BE2C (cell line): ENCODE measurements at regions not wholly inside any gene's neighbourhood (a gene's known extent, or its start where the extent isn't known, plus 50 kb on each side); places are given as distances from the start of the nearest gene placed in this dataset.

Experiments used
- DNase-seq: peaks from one replicate; pipeline ENCODE4 v3.0.0-alpha.2; 2020
- H3K27me3 ChIP-seq: fragments of 250-450 bp; sonication (Bioruptor Pico); 2 replicates; pipeline ENCODE4 v1.5.1; 2020; ENCODE audit warnings: mild to moderate bottlenecking
- H3K36me3 ChIP-seq: fragments of 250-450 bp; sonication (Bioruptor Pico); 2 replicates; pipeline ENCODE4 v1.5.1; 2020; ENCODE audit warnings: mild to moderate bottlenecking
- H3K4me1 ChIP-seq: fragments of 250-450 bp; sonication (Bioruptor Pico); 2 replicates; pipeline ENCODE4 v1.5.1; 2020
- H3K4me3 ChIP-seq: 2 replicates; pipeline ENCODE4 v1.5.1; 2011; ENCODE audit warnings: low read depth, low read length
- H3K9me3 ChIP-seq: fragments of 250-450 bp; sonication (Bioruptor Pico); 2 replicates; pipeline ENCODE4 v1.5.1; 2020
- CTCF ChIP-seq: IDR thresholded peaks from 2 replicates; pipeline ENCODE4 v1.5.1; 2012; ENCODE audit warnings: mild to moderate bottlenecking, low read depth, low read length

- H3K4me3 ChIP-seq: no peak overlapping the region
- no peak for DNase-seq
- H3K4me1 ChIP-seq: no peaks in the 10 kb centered on the region
- H3K36me3 ChIP-seq: no peaks in the 10 kb centered on the region
- no peaks in the 10 kb centered on the region for H3K27me3 ChIP-seq
- H3K9me3 ChIP-seq: no peaks in the 10 kb centered on the region
- TF ChIP-seq CTCF: no peak
Measured at GRCh38 chr2:6793913-6794312, 71.8 kb downstream of the CMPK2 start.

GRCh38 chr2:6794448-6794847, 71.3 kb downstream of the CMPK2 start:
- no peak for DNase-seq
- H3K4me3 ChIP-seq: no peak overlapping the region
- no peaks in the 10 kb centered on the region for H3K4me1 ChIP-seq
- TF ChIP-seq CTCF: no peak
- no peaks in the 10 kb centered on the region for H3K27me3 ChIP-seq
- H3K9me3 ChIP-seq: no peaks in the 10 kb centered on the region
- H3K36me3 ChIP-seq: no peaks in the 10 kb centered on the region
